Left forelimb (tissue), 1 donor: ENCODE measurements at regions not wholly inside any gene's neighbourhood (a gene's known extent, or its start where the extent isn't known, plus 50 kb on each side); places are given as distances from the start of the nearest gene placed in this dataset.

Experiments
- DNase-seq: peaks from one replicate; pipeline ENCODE4 v3.0.0-alpha.2; 2018; ENCODE audit warnings: low spot score

GRCh38 chrX:110432091-110432905 is 73.7 kb downstream of the RTL9 start:
- no peak for DNase-seq

DNA sequence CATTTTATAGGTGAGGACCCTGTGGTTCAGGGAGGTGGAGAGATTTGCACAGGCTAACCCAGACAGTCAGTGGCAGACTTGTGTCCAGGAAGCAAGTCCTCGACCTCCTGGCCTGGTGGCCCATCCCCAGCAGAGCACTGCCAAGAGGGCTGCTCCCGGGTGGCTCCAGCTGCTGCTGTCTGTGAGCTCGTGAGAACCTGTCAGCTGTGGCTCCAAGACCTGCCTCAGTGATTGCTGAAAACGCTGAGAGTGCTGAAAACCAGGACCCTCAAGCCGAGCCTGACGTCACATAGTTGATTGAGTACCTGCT is 74.2 kb downstream of the RTL9 start:
- no peak for DNase-seq

- no peak for DNase-seq
Measured at GRCh38 chrX:110435196-110435595, 76.5 kb downstream of the RTL9 start.

DNA sequence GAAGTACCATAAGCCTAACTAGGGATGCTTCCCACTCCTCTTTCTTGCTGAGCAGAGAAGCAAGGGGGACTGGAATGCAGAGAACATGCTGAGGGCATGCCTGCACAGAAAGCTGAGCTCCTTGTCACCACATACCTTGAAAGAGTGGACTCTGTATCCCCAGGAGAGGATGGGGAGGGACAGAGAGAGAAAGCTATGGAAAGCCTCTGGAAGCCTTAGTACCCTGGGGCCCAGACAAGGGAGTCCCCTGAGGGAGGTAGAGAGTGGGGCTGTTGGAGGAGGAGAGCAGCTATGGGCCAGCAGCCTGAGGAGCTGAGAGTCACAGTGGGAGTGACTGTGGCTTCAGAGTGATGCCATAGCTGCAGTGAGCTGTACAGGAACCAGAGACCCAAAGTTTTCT is 77.9 kb downstream of the RTL9 start:
- no peak for DNase-seq

- DNase-seq = no peak
Measured at GRCh38 chrX:110437686-110438085, 79.0 kb downstream of the RTL9 start.

- no peak for DNase-seq
Measured at GRCh38 chrX:110440016-110440805, 81.6 kb downstream of the RTL9 start.

GRCh38 chrX:110442635-110443034 is 84.0 kb downstream of the RTL9 start:
- no peak for DNase-seq

DNA sequence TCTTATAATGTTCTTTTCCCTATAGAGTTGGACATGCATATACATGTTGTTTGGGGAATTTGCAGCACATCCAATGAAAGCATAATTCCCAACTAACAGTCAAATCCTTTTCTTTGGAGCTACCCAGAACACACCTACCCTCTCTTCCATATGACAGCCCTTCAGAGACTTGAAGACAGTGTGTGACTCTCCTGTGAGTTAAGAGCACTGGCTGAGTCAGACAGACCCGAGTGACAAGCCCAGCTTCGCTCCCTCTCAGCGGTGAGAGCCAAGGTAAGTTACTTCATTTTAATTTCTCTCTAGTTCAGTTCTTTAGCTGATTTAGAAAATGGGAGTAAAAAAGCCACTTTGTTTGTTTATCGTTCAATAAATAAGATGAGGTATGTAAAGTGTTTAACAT is 86.3 kb downstream of the RTL9 start:
- no peak for DNase-seq

- DNase-seq = no peak
Measured at GRCh38 chrX:110448459-110448858, 89.8 kb downstream of the RTL9 start.

- DNase-seq = no peak
Measured at GRCh38 chrX:110449312-110449711, 90.7 kb downstream of the RTL9 start.

- DNase-seq = peak; percentile 76
Measured at GRCh38 chrX:110450050-110450449, 91.4 kb downstream of the RTL9 start.

- DNase-seq = no peak
Measured at GRCh38 chrX:110454336-110454735, 95.7 kb downstream of the RTL9 start.

- DNase-seq = no peak
Measured at GRCh38 chrX:110462957-110463356, 104.3 kb downstream of the RTL9 start.

DNA sequence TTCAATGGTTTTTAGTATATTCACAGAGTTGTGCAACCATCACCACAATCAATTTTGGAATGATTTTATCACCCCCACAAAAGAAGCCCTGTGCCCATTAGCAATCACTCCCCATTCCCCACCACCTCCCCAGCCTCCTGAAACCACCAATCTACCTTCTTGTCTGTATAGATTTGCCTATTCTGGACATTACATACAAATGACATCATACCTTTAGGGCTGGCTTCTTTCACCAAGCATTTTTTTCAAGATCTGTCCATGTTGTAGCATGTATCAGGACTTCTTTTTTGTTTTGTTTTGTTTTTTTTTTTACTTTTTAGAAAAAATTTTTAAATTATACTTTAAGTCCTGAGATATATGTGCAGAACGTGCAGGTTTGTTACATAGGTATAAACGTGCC is 108.1 kb downstream of the RTL9 start:
- no peak for DNase-seq

GRCh38 chrX:110472265-110472664 is 113.6 kb downstream of the RTL9 start:
- DNase-seq = no peak

DNA sequence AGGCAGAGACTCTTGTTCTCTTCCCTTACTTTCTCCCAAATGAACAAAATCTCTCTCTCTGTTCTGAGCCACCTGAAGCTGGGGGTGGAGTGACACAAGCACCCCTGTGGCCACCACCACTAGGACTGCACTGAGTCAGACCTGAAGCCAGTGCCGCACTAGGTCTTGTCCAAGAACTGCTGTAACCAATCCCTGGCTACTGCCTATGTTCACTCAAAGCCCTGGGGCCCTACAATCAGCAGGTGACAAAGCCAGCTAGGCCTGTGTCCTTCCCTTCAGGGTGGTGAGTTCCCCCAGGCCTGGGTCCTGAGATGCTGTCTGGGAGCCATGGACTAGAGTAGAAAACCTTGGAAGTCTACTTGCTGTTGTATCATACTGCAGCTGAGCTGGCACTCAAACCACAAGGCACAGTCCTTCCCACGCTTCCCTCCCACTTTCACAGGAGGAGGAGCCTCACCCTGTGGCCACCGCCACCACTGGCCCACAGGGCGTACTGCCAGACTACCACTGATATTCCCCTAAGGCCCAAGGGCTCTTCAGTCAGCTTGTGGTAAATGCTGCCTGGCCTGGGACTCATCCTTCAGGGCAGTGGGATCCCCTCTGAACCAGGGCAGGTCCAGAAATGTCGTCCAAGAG is 119.1 kb downstream of the RTL9 start:
- no peak for DNase-seq

- DNase-seq = no peak
Measured at GRCh38 chrX:110491846-110492620, 133.4 kb downstream of the RTL9 start.

GRCh38 chrX:110504947-110505346 is 146.3 kb downstream of the RTL9 start:
- no peak for DNase-seq

GRCh38 chrX:110509755-110510532 is 151.3 kb downstream of the RTL9 start:
- DNase-seq = no peak

- DNase-seq = no peak
Measured at GRCh38 chrX:110511238-110511637, 152.6 kb downstream of the RTL9 start.

- no peak for DNase-seq
Measured at GRCh38 chrX:110512341-110512740, 153.7 kb downstream of the RTL9 start.

GRCh38 chrX:110514509-110514908 is 155.9 kb downstream of the RTL9 start:
- DNase-seq = no peak
